ENCODE measurements at regions not wholly inside any gene's neighbourhood (a gene's known extent, or its start where the extent isn't known, plus 50 kb on each side); places are given as distances from the start of the nearest gene placed in this dataset.
"Not testable (repeated sequence)": the region's sequence is repeated elsewhere in the genome, so short reads cannot be mapped to it uniquely, and the experiment has no call there.

DNA sequence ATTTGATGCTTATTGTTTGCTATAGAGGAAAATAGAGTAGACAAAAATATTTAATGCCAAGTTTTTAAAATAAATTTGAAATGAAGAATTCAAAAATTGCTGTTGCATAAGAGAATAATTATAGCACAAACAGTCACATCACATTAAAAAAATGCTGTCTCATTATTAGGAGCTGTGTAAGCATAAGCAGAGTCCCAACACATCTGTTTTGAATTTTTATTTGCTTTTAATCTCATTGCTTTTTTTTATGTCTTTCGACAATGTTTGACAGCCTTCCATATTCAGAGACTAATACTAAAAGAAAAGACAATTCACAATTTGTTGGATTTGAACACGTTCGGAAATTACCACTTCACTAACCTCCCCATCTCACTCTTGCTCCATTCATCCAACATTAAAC, 143.5 kb downstream of the TFPI2 start:
- DNase-seq, result no peak

DNA sequence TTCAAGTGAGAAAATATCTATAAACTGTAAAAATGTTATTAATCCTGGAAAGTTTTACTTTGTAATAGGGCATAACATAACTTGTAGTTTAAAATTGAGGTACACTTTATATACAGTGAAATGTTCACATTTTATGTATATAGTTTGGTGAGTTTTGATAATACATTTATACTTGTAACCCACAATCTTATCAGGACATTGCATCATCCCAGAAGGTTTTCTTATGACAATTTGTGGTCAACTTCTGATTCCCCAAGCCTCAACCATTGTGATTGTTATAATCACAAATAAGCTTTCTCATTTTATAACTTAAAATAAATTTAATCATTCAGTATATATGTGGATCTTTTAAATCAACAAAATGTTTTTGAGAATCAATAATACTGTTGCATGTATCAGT, 151.1 kb downstream of the TFPI2 start:
- DNase-seq, result no peak

DNA sequence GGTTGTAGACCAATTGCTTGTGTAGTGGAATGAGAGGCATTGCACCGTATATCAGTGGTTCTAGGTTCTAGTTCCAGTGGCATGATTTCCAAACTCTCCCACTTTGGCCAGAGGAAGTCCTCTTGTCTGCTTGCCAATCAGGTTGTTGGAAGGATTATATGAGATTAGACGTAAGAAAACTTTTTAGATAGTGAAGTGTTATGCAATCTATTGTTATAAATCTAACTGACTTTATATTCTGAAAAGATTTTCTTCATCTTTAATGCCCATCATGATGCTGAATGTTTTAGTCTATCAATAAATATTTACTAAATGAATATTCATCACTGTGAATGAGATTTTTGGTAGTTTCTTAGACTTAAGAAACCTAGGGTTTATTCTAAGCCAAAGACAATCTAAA, 152.6 kb downstream of the TFPI2 start:
- no peak for DNase-seq

DNA sequence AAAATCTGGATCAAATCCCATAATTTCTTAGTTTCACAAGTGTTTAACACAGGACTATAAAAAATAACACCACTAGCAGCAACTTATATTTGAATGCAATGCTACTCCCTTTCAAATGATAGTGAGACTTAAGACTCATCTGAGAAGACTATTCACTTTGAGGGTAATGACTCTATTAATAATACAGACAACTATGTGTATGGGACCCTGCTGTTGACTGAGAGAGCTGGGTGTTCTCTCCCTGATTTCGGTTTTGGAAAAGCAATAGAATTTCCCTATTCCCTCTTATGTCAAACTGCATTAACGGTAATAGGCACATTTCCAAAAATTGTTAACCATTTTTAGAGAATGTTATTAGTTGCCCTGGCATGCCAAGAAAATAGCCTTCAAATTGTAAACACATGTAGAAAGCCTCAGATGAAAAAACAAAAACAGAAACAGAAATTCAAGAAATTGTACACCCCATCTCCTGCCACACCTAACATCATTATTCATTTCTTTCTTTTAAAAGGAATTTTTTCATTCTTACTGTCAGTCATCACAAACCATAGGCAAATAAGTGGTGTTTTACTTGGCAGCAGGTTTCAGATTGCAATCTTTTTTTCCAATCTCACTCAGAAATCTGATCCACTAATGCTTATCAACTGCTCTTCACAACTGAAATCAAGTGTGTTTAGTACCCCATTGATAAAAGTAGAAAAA, 153.7 kb downstream of the TFPI2 start:
- no peak for DNase-seq

DNA sequence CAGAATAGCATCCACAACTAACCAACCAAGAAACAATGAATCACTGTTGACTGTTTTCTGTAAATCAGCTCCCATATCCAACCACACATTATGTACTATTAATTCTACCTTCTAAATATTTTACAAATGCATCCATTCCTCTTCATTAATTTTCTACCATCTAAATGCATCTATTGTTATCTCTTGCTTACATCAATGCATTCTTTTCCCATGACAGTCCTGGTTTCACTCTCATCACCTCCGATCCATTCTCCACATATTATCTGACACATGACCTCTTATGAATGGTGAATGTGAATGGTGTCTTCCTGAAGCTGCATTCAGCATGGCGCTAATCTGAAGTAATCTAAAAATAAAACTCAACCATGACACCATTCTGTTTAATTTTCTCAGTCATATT, 153.8 kb upstream of the CALCR start:
- no peak for DNase-seq

DNA sequence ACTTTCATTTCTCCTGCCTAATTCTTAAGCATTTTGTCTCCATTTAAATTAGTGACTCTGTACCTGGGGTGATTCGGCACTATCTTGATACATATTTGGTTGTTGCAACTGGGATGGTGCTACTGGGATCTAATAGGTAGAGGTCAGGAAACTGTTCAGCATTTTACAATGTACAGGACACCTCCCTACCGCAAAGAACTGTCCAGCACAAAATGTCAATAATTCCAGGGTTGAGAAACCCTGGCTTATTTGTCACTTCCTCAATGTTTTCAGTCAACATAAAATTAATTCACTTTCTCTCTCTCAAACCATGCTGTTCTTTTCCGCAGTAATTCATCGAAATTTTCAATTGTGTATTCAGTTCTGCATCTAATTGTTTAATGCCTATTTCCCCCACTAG, 151.4 kb upstream of the CALCR start:
- DNase-seq, result no peak

DNA sequence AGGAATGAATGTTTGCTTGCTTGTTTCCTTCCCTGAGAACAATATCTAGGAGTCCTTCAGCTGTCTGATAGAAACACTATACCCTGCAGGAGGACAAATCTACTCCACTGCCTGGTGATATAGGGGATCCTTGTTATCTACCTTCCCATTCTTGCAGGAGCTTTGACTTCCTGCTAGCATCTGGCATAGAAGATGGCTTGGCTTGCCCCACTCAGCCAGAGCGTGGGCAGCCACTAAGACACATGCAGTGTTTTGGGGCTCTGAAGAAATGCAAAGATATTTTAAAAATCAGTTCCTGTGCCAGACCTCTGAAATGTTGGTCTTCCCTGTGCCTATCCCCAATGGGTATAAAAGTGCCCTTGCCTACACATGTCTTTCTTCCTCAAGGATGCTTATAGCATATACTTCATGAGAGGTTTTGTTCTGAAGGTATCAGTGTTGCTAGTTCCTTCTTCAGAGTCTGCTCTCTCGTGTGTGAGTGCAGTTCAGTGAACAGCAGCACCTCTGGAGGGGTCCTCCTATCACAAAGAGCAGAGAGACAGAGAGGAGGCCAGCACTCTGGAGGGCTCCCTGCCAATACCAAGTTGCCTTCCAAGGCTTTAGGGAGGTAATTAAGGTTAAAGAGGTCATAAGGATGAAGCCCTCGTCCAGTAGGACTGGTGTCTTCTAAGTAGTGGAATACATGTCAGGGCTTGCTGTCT, 149.1 kb upstream of the CALCR start:
- DNase-seq, result no peak

DNA sequence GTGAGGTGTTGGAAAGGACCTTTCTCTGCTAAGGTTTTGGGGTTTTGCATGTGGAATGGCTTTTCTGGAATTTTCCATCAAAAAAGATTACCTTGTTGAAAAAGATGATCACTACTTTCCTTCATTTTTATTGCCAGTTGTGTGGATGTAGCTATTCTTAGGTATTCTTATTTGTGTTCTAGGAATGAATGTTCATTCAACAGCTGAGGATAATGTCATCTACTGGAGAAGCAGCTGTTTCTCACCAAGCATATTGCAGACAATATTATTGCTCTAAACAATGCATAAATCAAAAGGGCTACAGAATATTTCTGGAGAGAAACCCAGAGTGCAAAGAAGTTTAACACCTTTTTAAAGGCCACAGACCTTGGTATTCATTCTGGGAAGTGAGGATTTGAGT, 145.6 kb upstream of the CALCR start:
- no peak for DNase-seq

DNA sequence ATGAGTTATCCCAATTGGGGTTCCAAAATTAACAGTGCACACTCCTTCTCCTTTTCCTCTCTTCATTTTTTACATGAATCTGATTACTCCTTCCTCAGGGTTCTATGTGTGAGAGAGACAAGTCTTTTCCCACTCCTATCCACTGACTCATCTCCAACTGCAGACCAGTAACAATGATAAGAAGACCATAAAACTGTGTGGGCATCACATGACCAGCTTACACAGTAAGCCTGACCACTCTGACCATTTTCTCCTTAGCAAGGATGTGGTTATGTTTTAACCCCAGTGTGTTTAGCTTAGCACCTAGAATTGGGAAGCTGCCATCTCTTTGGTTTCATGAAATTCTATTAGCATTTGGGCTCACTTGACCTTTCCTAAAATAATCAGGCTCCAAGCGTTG, 145.0 kb upstream of the CALCR start:
- no peak for DNase-seq

DNA sequence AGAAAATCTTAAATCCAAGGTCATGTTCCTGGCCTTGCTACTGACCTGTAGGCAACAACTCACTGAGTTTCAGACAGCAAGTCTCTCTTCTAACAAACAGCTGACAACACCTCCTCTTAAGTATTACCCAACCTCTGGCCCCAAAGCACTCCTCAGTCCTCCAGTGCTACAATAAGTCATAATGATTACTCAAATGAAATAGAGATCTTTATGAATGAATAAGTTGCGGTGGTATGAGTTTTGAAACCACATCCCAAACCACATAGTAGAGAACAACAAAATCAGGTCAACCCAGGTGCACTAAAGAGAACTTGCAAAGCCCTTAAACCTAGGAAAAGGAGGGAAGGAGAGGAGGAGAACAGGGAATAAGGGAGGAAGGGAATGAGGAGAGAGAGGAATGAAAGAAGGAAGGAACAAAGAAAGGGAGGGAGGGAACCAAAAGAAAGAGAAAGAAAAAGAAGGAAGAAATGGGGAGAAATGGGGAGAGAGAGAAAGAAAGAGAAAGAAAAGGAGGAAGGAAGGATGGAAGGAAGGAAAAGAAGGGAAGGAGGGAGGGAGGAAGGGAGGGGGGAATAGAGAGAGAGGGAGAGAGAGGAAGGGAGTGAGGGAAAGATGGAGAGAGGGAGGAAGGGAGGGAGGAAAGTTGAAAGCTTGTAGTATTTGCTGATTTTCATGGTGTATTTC, 142.8 kb upstream of the CALCR start:
- DNase-seq, result no peak

DNA sequence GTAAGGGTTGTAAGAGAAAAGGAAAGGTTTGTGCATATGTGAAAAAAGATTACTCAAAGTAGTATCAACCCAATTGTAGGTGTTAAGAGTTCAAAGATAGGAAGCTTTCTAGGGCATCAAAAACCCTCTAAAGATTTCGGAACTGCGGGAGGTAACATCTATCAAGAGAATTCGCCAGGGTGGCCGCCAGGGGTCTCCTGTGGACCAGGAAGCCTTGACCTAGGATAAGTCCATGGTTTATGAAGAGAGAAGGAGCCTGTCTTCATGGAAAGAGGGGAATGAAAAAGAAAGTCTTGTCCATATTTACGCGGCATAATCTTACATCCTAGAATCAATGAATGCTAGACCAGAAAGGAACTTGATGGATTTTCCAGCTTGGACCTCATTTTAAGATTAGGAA, 140.7 kb upstream of the CALCR start:
- peak in 12 of 51 donors; percentile 0 to 26 (median 4) for DNase-seq

DNA sequence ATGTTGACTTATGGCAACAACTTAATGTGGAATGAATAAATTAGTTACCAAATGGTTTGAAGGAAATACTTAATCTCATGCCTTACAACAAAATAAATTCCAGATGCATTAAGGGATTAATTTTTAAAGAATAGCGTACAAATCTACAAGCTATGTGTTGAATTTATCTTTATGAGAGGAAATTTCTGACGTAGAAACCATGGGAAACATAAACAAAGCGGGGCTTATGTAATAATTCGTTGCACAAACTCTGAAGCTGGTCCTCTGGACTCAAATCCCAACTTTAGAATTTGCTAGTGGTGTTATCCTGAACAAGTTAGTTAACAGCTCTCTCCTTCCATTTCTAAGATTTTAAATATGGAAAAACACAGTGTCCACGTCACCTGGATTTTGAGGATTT, 137.4 kb upstream of the CALCR start:
- DNase-seq, result no peak

DNA sequence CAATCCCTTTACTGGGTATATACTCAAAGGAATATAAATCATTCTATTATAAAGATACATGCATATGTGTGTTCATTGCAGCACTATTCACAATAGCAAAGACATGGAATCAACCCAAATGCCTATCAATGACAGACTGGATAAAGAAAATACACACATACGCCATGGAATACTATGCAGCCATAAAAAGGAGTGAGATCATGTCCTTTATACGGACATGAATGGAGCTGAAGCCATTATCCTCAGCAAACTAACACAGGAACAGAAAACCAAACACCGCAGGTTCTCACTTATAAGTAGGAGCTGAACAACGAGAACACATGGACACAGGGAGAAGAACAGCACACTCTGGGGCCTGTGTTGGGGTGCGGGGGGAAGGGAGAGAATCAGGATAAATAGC, 133.7 kb upstream of the CALCR start:
- DNase-seq, result not testable (repeated sequence)

DNA sequence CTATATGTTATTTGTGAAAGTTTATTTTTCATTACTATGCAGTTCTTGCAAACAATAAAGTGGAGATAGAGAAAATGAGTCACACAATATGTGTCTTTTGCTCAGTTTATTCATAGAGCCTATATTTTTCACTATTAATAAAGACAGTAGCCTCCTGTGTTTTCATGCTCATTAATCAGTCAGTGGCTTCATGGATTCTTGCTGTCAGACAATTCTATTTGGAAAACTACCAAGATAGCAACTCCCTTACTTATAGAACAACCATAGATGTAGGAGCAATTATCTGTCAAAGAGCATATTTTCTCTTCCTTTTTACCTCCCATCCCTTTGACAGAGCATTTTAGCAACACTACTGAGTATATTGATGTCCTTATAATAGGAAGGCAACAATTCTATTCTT, 132.7 kb upstream of the CALCR start:
- no peak for DNase-seq

DNA sequence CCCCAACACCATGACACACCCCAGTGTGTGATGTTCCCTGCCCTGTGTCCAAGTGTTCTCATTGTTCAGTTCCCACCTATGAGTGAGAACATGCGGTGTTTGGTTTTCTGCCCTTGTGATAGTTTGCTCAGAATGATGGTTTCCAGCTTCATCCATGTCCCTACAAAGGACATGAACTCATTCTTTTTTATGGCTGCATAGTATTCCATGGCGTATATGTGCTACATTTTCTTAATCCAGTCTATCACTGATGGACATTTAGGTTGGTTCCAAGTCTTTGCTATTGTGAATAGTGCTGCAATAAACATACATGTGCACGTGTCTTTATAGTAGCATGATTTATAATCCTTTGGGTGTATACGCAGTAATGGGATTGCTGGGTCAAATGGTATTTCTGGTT, 131.6 kb upstream of the CALCR start:
- DNase-seq, result not testable (repeated sequence)

DNA sequence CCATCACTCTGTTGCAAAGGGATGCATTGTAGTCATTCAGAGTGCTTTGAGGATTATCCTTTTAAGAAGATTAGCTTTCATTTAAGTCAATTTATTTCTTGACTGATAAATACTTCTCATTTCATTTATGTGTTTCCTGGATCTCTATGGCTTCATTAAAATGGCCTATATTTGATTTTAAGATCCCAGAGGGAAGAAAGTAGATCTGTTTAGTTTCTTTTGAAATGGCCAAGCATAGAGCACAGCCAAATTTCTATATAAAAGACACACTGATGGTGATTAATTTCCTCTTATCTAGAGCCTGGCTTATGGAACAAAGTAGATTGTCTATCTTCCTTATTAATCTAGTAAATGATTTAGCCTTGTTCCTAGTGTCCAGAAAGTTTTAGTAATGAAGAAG, 129.7 kb upstream of the CALCR start:
- DNase-seq, result no peak

DNA sequence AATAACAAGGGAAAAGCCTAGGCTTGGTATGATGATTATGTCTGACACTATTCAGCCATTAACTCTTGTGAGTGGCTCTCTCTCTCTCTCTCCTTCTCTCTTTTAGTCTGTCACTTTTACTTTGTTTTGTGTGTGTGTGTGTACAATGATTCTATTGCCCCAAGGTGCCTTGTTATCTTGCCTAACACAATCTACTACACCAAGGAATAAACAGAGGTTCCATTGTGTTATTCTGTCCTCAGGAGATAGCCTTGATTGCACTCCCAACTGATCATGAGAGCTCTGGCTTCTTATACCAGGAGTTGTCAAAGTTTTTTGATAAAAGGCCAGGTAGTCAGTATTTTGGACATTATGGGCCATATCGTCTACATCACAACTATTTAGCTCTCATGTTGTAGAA, 123.4 kb upstream of the CALCR start:
- DNase-seq, result no peak

DNA sequence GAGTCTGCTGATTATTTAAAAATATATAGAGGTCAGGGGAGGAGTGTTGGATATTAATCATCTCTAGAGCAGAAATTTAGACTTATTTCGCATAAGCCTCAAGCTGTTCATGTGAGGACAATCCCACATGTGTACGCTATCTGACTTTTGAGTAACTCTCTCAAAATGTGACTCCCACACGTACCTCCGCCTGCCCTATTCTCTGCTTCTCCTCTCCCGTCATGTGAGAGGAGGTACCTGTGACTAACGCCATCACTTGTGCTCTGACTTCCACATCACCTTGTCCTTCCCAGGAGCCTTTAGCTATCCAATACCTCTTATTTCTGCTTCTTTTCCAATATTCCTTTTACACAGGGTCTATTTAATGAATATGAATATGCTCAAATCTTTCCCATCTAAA, 119.3 kb upstream of the CALCR start:
- no peak for DNase-seq

DNA sequence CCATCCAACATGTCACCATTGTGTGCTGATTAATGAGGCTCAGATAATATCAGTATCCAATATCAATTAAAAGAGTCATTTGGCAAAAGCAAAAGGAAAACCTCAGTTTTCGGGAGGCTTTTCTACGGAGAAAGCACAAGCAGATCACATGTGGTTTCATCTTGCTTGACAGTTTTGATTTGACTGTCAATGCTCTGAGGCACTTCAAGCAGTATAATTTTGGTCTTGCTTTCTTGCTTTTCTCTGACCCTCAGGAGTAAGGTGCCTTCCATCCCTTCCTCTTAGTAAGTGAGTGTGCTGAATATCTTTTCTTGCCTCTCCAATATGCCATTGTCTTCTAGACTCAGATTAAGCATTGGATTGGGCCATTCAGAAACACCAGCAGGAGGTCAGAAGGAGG, 115.5 kb upstream of the CALCR start:
- no peak for DNase-seq

DNA sequence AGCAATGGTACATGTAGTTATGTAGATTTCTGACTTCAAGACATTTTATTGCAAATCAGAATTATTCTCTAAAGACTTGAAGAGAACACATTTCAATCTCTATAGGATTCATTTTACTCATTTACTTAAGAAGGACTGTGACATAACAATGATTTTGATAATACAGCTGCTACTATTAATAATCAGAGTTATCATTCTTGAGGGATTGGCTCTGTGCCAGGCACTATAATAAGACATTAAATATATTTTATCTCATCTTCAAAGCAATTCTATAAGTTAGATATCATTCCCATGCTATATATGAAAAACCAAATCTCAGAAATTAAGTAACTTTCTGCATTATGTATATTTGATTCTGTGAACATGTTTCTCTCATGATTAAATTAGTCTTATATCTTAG, 103.7 kb upstream of the CALCR start:
- DNase-seq, result no peak

DNA sequence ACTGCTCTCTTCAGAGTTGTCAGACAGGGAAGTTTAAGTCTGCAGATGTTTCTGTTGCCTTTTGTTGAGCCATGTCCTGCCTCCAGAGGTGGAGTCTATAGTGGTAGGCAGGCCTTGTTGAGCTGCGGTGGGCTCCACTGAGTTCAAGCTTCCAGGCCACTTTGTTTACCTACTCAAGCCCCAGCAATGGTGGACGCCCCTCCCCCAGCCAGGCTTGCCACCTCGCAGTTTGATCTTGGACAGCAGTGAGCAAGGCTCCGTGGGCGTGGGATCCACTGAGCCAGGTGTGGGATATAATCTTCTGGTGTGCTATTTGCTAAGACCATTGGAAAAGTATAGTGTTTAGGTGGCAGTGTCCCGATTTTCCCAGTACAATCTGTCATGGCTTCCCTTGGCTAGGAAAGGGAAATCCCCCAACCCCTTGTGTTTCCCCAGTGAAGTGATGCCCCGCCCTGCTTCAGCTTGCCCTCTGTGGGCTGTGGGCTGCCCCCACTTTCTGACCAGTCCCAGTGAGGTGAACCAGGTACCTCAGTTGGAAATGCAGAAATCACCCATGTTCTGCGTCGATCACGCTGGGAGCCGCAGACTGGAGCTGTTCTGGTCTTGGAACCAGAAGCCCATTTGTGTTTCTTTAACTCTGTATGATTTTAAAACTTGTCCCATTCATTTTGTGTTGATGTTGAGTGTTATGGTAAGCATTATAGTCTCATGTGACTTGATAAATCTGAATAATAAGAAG, 89.2 kb upstream of the CALCR start:
- no peak for DNase-seq

DNA sequence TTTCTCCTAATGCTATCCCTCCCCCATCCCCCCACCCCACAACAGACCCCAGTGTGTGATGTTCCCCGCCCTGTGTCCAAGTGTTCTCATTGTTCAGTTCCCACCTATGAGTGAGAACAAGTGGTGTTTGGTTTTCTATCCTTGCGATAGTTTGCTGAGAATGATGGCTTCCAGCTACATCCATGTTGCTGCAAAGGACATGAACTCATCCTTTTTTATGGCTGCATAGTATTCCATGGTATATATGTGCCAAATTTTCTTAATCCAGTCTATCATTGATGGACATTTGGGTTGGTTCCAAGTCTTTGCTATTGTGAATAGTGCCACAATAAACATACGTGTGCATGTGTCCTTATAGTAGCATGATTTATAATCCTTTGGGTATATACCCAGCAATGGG, 83.6 kb upstream of the CALCR start:
- not testable (repeated sequence) for DNase-seq

Measured in hypothalamus (tissue), 51 donors.